Muscle of leg (tissue), 3 donors: ENCODE measurements at regions not wholly inside any gene's neighbourhood (a gene's known extent, or its start where the extent isn't known, plus 50 kb on each side); places are given as distances from the start of the nearest gene placed in this dataset.

Source experiments
- DNase-seq: peaks from one replicate; pipeline ENCODE4 v3.0.0; 2013
- H3K27ac ChIP-seq: one replicate; pipeline ENCODE4 v1.5.1; 2013; ENCODE audit warnings: mild to moderate bottlenecking, low read length, control low read depth
- H3K27me3 ChIP-seq: one replicate; pipeline ENCODE4 v1.6.1; 2013; ENCODE audit warnings: low read length; ENCODE audit not compliant: control insufficient read depth, insufficient read depth
- H3K36me3 ChIP-seq: one replicate; pipeline ENCODE4 v1.6.1; 2013; ENCODE audit warnings: low read length; ENCODE audit not compliant: control insufficient read depth, insufficient read depth
- H3K4me1 ChIP-seq: one replicate; pipeline ENCODE4 v1.6.1; 2013; ENCODE audit warnings: low read length; ENCODE audit not compliant: control insufficient read depth, insufficient read depth
- H3K4me3 ChIP-seq: one replicate; pipeline ENCODE4 v1.5.1; 2013; ENCODE audit warnings: low read length, control low read depth
- H3K9me3 ChIP-seq: replicated peaks from 2 replicates; pipeline ENCODE4 v1.6.1; 2013; ENCODE audit warnings: low read depth, low read length; ENCODE audit not compliant: control insufficient read depth
- WGBS: methylation state at CpG from one replicate; pipeline ENCODE4 v1.1.5; 2013; ENCODE audit warnings: missing lambda C conversion rate; ENCODE audit not compliant: insufficient coverage; 5-methylcytosine and 5-hydroxymethylcytosine counted together

DNA sequence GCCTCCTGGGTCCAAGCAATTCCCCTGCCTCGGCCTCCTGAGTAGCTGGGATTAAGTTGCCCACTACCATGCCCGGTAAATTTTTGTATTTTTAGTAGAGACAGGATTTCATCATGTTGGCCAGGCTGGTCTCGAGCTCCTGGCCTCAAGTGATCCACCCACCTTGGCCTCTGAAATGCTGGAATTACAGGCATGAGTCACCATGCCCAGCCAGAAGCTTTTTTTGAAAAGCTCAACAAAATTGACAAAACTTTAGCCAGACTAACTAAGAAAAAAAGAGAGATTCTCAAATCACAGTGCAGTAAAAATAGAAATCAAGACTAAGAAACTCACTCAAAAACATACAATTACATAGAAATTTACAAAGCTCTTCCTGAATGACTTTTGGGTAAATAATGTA lies 420.6 kb downstream of the COL12A1 start:
- Histone ChIP-seq H3K9me3 (peaks cover 2% of the 10 kb centered on the region), H3K27ac (no peak overlapping the region), H3K4me1 (no peaks in the 10 kb centered on the region), H3K27me3 (no peaks in the 10 kb centered on the region), H3K4me3 (no peak overlapping the region), H3K36me3 (no peaks in the 10 kb centered on the region)
- no peak for DNase-seq
- WGBS = 100% methylated on average over 1 of the region's 3 CpGs

DNA sequence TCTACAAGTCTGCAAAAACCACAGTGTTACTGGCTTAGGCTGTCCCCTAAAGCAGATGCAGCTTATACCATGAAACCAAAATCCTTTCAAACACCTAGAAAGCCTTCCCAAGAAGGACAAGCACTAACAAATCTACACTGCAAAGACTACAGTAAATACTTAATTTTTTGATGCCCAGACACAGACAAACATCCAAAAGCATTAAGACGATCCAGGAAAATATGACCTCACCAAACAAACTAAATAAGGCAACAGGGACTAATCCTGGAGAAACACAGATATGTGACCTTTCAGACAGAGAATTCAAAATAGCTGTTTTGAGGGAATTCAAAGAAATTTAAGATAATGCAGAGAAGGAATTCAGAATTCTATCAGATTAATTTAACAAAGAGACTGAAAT lies 423.5 kb downstream of the COL12A1 start:
- Histone ChIP-seq H3K9me3 (peaks cover 2% of the 10 kb centered on the region), H3K27me3 (no peaks in the 10 kb centered on the region), H3K27ac (peak overlapping the region; percentile 10), H3K4me3 (no peak overlapping the region), H3K4me1 (no peaks in the 10 kb centered on the region), H3K36me3 (no peaks in the 10 kb centered on the region)
- WGBS = no CpG with 5 or more reads among the region's 1 CpG
- DNase-seq = peak; percentile 80

DNA sequence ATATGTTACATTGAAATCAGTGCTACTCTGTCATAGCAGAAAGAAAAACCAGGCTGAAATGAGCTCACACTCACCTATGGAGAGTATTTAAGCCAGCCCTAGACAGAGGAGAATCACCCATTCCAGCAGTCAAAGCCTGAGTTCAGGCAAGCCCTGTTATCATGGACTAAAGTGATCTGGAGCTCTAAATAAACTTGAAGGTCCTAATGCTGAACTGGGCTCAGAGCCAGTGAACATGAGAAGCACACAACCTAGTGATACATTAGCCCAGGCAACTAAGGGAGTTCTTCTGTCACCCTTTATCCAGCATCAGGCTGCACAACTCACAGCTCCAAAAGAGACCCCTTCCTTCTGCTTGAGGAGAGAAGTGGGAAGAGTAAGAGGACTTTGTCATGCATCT lies 425.0 kb downstream of the COL12A1 start:
- Histone ChIP-seq H3K36me3 (no peaks in the 10 kb centered on the region), H3K27me3 (no peaks in the 10 kb centered on the region), H3K4me3 (no peak overlapping the region), H3K9me3 (peaks cover 2% of the 10 kb centered on the region), H3K27ac (no peak overlapping the region), H3K4me1 (no peaks in the 10 kb centered on the region)
- DNase-seq = peak; percentile 14

DNA sequence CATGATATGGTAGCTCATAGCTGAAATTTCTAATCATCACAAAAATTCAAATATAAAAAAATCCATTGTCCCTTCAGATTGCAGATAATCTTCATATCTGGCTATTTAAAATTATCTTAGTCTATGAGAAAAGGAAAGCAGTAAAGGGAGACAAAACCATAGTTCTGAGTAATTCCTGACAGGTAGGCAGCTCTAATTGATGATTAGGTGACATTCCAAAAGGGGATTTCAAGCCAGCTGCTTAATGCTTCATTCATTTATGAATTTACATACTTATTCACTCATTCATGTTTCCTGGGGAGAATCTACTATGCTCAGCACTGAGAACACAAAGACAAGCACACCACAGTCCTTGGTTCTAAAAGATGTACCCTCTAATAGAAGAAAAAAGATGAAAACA lies 437.1 kb downstream of the COL12A1 start:
- H3K27ac ChIP-seq = no peak overlapping the region

DNA sequence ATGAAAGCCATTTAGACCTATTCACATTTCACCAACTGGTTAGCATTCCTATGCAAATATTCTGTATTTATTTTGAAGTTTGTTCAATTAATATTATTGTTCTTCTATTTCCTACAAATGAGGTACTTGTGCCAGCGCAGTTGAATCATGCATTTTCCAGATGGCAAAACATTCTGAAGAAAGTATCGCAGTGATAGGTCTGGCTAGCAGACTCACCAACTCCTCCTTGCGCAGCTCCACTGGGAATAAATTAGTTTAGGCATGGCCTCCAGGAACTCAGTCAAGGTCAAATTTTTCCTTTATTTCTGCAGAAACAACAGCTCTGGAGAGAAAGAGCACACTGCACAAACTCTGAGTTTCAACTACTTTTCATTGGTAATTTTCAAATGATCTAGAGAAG lies 437.7 kb downstream of the COL12A1 start:
- Histone ChIP-seq H3K36me3 (no peaks in the 10 kb centered on the region), H3K27me3 (no peaks in the 10 kb centered on the region), H3K4me3 (no peak overlapping the region), H3K9me3 (no peaks in the 10 kb centered on the region), H3K27ac (no peak overlapping the region), H3K4me1 (no peaks in the 10 kb centered on the region)
- peak; percentile 44 for DNase-seq
- 50% methylated on average over 3 of the region's 3 CpGs for WGBS

More for the DNA sequence above, 437.1 kb downstream of the COL12A1 start:
- no peak overlapping the region for H3K4me3 ChIP-seq
- no peak for DNase-seq
- no peaks in the 10 kb centered on the region for H3K36me3 ChIP-seq
- H3K4me1 ChIP-seq = no peaks in the 10 kb centered on the region
- H3K27me3 ChIP-seq = no peaks in the 10 kb centered on the region
- H3K9me3 ChIP-seq = no peaks in the 10 kb centered on the region

DNA sequence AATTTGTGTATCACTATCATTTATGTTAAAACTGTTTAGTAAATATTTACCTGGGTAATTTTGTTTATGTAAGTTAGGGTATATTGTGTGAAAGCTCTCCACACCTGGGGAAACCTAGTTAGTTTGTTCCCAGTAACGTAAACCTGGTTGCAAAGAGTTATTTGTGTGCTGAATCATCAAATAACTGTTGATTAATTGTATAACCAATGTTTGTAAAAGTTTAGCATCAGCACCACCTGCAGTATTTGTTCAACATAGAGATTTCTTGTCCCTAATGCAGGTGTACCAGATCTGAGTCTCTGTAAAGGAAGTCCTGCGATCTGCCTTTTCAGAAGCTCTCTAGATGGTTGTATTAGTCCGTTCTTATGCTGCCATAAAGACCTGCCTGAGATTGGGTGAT lies 440.4 kb downstream of the COL12A1 start:
- H3K27me3 ChIP-seq = no peaks in the 10 kb centered on the region
- H3K27ac ChIP-seq = no peak overlapping the region
- H3K9me3 ChIP-seq = no peaks in the 10 kb centered on the region
- no peak for DNase-seq
- no peaks in the 10 kb centered on the region for H3K36me3 ChIP-seq
- H3K4me1 ChIP-seq = no peaks in the 10 kb centered on the region
- WGBS = no CpG with 5 or more reads among the region's 3 CpGs
- H3K4me3 ChIP-seq = no peak overlapping the region

DNA sequence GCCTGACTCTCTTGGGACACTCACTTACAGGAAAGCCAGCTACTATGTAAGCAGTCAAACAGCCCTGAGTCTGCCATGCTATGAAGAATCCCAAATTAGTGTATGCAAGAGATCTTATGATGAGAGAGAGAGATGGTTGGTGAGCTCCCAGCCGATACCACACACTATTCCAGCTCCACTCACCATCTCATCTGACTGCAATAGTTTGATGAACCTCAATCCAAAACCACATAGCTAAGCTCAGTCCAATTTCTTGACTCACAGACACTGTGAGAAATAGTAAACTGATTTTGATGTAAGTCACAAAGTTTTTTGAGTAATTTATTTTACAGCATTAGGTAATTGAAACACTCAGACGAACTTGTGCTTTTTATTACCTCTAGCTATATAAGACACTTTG lies 441.4 kb downstream of the COL12A1 start:
- H3K4me3 ChIP-seq = no peak overlapping the region
- no peak overlapping the region for H3K27ac ChIP-seq
- no CpG with 5 or more reads among the region's 2 CpGs for WGBS
- H3K36me3 ChIP-seq = no peaks in the 10 kb centered on the region
- H3K9me3 ChIP-seq = no peaks in the 10 kb centered on the region
- no peak for DNase-seq
- H3K4me1 ChIP-seq = no peaks in the 10 kb centered on the region
- no peaks in the 10 kb centered on the region for H3K27me3 ChIP-seq

DNA sequence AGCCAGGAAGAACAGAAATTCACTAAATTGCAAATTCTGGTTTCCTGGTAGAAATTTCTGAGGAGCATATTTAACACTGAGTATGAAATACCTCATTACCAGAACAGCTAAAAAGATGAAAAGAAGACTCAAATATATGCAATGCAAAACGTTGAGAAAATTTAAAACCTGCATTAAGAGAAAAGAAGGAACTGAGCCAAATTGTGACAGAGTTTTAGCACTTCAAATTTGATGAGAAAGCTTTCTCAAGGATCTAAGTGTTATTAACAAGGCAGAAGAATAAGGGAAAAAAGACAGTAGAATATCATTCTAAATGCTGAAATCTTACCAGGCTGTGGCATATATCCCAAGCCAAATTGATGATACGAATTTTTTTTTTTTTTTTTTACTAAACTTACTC lies 443.0 kb downstream of the COL12A1 start:
- no peaks in the 10 kb centered on the region for H3K36me3 ChIP-seq
- H3K27me3 ChIP-seq = no peaks in the 10 kb centered on the region
- WGBS = 43% methylated on average over 1 of the region's 2 CpGs
- no peak for DNase-seq
- no peak overlapping the region for H3K4me3 ChIP-seq
- no peaks in the 10 kb centered on the region for H3K9me3 ChIP-seq
- no peak overlapping the region for H3K27ac ChIP-seq
- H3K4me1 ChIP-seq = no peaks in the 10 kb centered on the region

DNA sequence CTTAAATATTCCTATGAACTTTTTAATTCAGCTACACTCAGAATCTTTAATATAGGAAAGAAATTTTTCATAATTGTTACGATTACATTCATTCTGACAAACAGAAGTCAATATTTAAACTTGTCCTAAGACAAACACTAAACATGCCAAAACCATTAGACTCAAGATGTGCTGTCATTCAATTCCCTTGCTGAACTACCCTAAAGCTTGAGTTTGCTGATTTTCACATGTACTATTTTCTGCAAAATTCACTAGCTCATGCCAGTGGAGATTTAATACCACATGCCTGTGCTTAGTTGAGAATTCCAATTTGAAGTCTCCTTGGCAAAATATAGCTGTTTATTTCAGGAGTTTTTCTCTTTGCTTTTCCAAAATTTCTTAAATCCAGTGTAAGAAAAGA lies 448.0 kb downstream of the COL12A1 start:
- Histone ChIP-seq H3K4me3 (no peak overlapping the region), H3K27ac (no peak overlapping the region), H3K36me3 (no peaks in the 10 kb centered on the region), H3K9me3 (no peaks in the 10 kb centered on the region), H3K27me3 (no peaks in the 10 kb centered on the region), H3K4me1 (no peaks in the 10 kb centered on the region)
- peak; percentile 22 for DNase-seq
- no CpG with 5 or more reads among the region's 1 CpG for WGBS

DNA sequence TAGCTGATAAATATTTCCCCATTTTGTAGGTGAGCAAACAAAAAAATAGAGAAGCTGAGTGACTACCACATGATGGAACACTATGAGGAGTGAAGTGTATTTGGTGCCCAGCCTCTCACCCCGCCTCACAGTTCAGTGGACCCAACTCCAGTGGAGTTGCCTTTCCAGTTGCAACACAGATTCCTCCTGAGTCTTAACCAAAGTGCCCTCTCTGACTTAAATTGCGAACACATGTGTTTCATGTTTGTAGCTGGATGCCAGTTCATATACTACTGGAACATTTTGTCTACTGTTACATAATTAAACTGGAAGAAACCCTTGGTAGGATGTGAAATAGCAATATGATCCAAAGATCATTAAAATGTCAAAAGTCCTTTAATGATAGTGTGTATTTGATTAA lies 448.9 kb downstream of the COL12A1 start:
- H3K27ac ChIP-seq = no peak overlapping the region
- no peaks in the 10 kb centered on the region for H3K9me3 ChIP-seq
- H3K4me3 ChIP-seq = no peak overlapping the region
- H3K4me1 ChIP-seq = no peaks in the 10 kb centered on the region
- DNase-seq = no peak
- H3K36me3 ChIP-seq = no peaks in the 10 kb centered on the region
- no CpG with 5 or more reads among the region's 2 CpGs for WGBS
- H3K27me3 ChIP-seq = no peaks in the 10 kb centered on the region

DNA sequence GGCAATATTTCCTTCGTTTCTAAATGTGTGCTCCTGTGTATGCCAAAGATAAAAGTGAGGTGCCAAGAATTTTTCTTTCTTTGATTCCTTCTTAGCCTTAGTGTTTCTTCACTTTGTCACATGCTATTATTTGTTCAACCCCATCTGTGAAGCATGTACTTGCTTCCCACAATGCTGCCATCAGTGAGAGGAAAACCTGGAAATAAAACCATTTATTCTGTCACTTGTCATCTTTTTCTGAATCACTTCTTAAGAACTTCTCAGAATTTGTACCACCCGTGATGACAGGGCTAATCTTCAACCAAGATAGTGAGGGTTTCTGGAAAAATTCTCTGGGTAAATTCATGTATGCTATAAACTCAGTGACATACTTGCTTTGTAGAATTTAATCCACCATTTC lies 450.1 kb downstream of the COL12A1 start:
- no peaks in the 10 kb centered on the region for H3K4me1 ChIP-seq

More for the DNA sequence above, 450.1 kb downstream of the COL12A1 start:
- DNase-seq = peak; percentile 17
- WGBS = no CpG with 5 or more reads among the region's 2 CpGs
- Histone ChIP-seq H3K27me3 (no peaks in the 10 kb centered on the region), H3K27ac (no peak overlapping the region), H3K4me3 (no peak overlapping the region), H3K9me3 (no peaks in the 10 kb centered on the region), H3K36me3 (no peaks in the 10 kb centered on the region)
